GM19238 (cell line): ENCODE measurements at regions not wholly inside any gene's neighbourhood (a gene's known extent, or its start where the extent isn't known, plus 50 kb on each side); places are given as distances from the start of the nearest gene placed in this dataset.
"Not testable (repeated sequence)": the region's sequence is repeated elsewhere in the genome, so short reads cannot be mapped to it uniquely, and the experiment has no call there.

ENCODE experiments used
- DNase-seq: peaks from one replicate; pipeline ENCODE4 v3.0.0; 2011; ENCODE audit warnings: low spot score; ENCODE audit not compliant: insufficient read length

DNA sequence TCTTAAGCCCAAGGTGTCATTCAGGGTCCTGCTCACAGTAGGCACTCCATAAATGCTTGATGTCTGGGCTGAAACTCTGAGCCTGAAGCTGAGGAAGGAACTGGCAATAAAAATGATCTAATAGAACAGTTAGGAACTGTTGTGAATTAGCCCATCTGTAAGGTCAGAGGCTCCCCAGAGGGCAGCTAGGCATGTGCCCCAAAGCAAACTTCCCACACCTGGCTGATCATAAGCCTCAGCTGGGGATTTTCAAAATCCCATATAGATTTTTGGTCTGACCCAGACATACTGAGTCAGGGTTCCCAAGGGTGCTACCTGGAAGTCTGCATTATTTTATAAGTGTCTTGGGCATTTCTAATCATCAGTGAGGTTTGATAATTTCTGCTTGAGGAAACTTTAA lies 309.4 kb upstream of the PROX1 start:
- no peak for DNase-seq

DNA sequence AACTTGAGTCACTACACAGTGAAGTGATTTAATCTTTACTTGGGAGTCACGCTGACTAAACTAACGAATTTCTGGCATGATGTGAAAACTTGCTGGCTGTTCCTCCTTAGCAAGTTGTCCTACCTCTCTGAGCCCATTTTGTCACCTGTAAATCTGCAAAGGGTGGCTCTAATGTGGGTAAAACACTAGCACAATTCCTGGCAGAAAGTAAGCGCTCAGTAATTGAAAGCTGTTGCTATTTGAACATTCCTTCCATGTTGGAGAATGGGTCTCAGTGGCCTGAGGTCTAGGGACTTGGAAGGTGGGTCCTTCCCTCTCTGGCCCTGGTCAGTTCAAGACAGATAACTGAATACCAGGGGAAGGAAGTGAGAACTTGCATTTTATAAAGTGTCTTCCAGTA lies 309.0 kb upstream of the PROX1 start:
- no peak for DNase-seq

DNA sequence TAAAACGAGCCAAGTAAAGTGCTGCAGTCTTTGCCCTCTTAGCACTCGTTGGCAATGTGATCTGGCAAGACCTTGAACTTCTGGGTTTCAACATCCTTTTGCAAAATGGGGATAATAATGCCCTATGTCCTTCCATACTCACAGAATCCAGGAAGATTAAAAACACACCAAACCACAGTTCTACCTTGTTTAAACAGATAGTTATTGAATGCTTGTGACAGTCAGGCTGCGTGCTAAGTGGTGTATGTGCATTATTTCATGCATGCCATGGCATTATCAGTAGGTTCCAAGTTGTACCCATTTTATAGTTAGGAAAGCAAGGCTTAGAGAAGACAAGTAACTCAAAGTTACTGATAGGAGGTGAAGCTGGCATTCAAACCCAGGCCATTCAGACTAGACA lies 308.6 kb upstream of the PROX1 start:
- DNase-seq: no peak

DNA sequence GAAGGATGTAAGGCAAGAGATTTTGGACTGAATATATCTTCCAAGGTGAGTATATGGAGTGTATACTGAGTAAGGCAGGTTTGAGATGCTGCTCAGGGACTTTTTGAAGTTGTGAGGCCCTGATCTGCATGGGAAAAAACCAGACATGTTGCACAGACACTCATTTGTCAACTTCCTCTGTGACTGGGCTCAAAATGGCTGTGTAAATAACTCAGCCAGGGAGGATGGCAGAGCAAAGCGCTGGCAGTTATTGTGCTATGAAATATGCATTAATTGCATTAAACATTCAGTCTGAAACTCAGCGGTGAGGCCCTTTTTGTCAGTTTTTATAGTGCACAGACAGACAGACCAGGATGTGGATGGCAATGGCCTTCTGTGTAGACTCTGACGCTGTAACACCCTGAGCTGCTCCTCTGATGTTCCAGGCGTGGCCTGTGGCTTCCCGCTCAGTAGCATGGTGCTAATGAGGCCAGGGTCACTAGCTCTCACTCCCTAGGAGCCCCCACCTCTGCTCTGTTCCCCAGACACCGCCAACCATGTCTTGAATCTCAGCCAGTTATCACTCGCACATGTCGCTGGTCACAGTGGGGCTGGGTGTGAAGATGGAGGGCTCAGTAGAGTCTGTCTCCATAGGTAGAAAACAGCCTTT lies 307.0 kb upstream of the PROX1 start:
- no peak for DNase-seq

DNA sequence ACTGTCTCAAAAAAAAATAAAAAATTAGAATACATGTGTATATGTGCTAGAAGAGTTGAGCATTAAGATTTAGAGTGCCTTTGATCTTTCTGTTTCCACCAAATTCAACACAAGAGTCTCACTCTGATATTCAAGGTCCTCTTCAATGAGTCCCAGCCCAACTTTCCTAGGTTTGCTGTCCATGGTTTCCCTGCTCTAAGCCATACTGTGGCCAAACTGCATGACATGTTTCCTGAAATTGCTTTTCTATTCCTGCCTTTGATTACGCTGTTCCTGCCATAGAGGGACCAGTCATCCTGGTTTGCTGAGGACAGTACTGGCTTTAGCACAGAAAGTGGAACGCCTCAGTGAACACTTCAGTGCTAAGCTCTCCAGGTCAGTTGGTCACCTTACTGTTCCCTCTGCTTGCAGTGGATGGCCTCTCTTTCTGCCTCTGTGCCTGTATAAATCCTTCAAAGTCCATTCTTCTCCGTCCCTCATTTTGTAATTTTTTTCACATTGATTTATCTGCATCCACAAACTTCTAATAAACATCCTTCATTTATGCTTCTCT lies 305.9 kb upstream of the PROX1 start:
- no peak for DNase-seq

DNA sequence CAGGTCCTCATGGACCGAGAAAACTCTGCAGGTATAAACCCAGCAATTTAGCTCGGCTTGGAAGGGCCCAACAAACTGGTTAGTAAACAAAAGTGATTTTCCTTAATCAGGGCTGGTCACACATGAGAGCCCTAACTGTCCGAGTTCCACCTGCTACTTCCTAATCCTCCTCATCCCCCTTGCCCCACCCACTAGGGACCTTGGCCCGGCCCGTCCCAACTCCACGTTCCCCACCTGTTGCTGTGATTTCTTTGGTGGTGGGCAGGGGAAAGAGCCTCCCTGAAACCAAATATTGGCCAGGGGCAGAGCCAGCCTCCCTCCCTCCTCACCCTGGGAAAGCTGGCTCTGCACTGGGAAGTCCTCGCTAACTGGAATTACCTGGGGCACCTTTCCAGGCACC lies 304.2 kb upstream of the PROX1 start:
- no peak for DNase-seq

DNA sequence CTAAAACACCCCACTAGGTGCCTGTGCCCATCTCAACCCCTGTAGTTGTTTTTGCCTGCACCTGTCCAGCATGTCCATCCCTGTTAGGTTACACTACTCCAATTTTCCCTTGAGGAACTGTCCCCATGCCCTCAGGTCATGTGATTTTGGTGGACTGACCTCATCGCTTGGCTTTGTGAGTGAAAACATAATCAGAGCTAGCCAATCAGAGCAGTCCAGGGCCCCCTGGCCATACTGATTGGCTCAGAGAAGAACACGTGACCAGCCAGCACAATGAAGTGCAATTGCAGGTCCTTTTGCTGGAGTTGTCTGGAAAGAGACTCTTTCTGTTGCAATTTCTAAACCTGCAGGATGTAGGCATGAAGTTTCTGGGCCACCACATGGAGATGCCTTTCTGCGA lies 303.3 kb upstream of the PROX1 start:
- no peak for DNase-seq

DNA sequence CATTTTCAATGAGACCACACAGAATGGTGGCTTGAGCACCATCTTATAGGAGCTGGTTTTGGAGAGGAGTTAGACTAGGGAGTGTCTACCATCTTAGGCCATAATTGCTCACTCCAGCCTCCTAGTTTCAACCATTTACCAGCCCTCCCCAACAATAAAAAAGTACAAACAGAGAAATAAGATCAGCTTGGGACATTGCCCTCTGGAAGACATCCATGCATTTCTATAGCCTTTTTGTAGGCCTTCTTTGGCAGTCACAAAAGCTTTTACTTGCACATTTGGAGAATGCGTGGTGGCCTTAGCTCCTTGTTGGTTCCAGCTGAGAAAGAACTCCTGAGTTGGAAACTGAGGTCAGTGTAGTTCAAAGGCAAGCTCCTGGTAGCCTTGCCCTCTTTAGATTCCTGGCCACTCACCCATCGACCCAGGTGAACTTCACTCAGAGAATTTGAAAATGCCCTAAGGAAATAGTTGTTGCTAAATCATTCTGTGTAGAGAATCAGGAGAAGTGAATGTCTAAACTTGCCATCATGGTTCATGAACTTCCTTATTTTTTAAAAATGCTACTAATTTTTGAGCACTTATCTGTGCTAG lies 301.7 kb upstream of the PROX1 start:
- DNase-seq: no peak

DNA sequence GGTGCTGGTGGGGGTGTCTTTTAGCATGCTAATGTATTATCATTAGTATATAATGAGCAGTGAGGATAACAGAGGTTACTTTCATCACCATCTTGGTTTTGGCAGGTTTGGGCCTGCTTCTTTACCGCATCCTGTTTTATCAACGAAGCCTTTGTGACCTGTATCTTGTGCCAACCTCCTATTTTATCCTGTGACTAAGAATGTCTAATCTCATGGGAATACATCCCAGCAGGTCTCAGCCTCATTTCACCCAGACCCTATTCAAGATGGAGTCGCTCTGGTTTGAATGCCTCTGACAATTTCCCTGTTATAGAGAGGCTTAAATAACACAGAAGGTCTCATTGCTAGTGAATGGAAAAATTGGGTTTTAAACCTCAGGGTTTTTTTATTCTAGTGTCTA lies 300.8 kb upstream of the PROX1 start:
- DNase-seq: no peak

DNA sequence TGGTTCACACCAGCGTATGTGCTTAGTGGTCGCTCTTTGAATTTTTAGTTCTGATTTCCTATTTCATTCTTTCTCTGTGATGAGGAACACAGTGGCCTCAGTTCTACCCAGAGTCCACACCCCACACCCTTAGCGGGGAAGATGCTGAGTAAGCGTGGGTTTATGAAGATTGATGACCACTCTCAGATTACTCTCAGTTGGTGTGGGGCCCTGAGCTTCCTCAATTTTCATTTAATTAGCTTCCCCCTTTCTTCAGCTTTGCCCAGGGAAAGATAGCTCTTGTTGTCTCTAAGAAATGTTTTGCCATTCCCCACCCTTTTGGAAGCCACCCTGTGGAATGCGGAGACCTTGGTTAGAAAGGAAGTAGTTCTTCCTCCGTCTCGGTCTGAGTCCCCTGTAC lies 299.9 kb upstream of the PROX1 start:
- DNase-seq: no peak

DNA sequence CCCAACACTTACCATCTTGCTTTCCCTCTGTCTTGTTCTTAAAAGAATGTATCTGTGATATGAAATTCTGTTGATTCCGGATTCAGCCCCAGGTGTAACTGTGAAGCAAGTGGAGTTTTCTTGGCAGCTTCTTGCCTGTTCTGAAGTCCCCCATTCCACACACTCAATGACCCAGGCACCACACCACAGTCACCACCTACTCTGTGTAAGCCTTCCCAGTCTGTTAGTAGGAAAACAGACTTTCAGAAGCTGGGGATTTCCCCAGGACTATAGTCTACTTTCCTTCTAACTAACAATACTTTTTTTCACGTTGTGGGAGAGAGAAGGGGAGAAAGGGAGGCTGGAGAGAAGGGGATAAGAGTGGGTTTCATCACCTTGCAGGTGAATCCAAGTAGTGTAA lies 299.1 kb upstream of the PROX1 start:
- no peak for DNase-seq

DNA sequence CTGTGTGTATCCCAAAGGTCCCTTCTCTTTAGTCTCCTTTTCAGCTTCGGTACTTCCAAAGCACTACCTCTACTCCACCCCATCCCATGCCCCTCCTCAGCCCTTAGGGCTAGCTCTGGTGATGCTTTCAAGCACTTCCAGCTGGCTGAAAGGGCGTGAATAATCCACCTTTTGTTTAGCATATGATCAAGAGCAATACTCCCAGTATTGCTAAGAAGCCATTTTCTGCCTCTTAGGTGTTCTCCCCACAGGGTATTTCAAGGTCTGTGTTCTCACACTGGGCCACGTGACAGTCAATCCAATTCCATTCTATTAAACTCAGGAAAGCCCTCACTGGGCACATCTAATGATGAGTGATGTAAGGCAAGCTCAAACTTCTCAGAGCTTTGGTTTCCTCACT lies 298.5 kb upstream of the PROX1 start:
- DNase-seq: no peak

DNA sequence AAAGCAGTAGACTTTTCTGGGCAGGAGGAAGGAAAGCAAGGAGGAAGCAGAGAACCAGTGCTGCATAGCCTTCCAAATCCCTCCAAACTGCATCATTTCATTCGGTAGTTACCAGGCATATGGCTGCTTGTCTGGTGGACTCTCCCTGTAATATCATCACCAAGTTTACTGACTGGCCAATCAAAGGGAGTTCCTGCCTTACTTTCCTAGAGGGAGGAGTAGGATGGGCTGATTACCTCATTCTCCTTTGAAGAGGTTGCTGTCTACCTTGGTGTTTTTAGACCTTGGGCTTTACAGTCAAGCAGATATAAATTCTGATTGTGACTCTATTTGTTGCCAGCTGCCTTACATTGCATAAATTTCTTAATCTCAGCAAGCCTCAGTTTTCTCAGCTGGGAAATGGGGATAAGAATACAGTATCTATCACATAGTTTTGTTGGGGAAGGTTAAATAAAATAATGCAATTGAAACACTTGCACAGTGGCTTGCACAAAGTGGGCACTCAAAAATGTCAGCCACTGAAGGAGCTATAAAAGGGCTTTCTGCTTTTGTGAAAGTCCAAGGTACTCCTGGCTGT lies 297.3 kb upstream of the PROX1 start:
- DNase-seq: no peak

DNA sequence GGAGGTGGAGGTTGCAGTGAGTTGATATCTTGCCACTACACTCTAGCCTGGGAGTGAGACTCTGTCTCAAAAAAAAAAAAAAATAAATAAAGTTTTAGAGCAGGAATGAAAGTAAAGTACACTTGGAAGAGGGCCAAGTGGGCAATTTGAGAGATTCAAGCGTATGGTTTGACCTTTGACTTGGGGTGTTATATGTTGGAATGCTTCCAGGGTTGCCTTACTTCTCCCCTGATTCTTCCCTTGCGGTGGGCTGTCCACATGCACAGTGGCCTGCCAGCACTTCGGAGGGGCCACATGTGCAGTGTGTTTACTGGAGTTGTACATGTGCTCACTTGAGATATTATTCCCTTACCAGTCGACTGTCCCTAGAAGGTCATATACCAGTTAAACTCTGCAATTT lies 295.5 kb upstream of the PROX1 start:
- DNase-seq: no peak

DNA sequence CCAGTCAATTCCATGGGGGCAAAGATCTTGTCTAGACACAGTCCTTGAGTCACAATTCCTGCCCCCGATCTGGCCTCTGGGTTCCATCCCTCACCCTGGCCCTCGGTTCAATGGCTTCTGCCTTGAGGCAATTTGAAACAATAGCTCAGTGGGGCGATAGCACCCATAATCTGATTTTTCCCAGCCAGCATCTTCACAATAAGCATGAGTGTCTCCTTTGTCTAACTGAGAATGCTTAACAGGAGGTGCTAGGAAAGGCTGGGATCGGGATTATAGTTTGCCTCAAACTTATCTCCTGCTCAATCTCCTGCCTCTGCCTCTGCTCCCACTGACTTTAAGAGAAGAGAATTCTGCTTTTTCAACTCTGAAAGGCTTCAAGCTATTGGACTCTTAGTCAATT lies 293.9 kb upstream of the PROX1 start:
- DNase-seq: no peak

DNA sequence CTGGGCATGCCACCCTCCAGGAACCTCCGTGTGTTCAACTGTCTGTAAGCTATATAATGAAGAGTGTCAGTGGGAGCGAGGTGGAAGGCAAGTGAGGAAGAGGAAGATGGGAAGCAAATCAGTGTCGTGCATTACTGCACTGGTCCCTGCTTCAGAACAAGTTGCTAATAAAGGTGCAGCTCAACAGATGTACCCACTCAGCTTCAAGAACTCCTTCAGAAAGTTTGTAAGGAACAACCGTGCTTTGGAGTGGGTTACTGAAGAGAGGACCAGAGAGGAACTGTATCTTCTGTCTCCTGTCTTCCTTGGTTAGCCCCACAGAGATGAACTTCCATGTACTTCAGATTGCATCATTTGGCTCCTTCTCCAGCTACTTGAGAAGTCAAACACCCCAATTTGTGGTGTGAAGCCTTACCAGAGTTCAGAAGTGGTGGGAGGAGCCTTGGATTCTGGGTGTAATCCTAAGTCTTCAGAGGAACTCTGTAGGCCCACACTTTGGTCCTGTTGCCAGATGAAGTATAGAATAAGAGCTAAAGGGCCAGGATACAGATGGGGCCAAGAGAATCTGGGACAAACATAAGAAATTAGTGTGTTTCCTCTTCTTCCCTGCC lies 290.5 kb upstream of the PROX1 start:
- no peak for DNase-seq

DNA sequence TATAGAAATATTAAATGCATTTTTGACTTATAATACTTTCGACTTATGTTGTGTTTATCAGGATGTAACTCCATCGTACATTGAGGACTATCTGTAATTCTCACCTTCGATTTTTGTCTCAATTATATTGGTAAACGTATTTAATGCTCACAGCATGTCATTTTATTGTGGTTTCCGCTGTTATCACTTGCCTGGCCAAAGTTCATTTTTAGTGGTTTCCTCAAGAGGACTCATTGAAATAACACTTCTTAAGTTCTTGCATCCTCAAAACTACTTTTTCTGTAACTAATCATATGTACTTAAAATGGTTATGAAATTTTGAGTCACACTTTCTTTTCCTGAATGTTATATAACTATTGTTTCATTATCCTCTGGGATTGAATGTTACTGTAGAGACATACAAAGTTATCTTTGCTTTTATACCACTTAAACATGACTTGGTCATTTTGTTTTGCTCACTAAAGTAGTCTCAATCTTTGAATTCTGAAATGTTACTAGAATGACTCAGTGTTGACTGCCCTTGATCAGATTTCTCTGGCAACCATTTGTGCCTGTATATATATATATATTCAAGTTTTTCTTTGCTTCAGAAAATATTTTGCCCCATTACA lies 289.6 kb upstream of the PROX1 start:
- no peak for DNase-seq

DNA sequence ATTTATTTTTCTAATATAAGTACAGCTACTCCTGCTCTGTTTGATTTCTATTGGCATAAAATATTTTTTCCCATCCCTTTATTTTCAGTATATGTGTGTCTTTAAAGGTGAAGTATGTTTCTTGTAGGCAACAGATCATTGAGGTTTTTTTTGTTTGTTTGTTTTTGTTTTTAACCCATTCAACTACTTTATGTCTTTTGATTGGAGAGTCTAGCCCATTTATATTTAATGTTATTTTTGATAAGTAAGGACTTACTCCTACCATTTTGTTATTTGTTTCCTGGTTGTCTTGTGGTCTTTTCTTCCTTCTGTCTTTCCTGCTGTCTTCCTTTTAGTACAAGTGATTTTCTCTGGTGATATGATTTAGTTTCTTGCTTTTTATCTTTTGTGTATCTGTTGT lies 285.1 kb upstream of the PROX1 start:
- no peak for DNase-seq

DNA sequence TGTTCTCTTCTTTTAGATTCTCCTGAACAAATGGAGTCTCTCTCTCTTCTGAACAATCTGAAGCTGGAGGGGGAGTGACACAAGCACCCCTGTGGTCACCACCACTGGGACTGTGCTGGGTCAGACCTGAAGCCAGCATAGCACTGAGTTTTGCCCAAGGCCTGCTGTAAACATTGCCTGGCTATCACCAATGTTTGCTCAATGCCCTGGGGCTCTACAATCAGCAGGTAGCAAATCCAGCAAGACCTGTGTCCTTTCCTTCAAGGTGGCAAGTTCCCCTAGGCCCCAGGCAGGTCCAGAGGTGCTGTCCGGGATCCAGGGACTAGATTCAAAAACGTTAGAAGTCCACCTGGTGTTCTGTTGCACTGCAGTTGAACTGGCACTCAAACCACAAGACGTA lies 282.8 kb upstream of the PROX1 start:
- no peak for DNase-seq

DNA sequence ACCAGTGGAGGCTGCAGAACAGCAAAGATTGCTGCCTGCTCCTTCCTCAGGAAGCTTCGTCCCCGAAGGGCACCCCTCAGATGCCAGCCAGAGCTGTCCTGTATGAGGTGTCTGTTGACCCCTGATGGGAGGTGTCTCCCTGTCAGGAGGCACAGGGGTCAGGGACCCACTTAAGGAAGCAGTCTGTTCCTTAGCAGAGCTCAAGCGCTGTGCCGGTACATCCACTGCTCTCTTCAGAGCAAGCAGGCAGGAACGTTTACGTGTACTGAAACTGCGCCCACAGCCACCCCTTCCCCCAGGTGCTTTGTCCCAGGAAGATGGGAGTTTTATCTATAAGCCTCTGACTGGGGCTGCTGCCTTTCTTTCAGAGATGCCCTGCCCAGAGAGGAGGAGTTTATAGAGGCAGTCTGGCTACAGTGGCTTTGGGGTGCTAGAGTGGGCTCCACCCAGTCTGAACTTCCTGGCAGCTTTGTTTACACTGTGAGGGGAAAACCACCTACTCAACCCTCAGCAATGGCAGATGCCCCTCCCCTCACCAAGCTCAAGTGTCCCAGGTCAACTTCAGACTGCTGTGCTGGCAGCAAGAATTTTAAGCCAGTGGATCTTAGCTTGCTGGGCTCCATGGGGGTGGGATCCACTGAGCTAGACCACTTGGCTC lies 275.8 kb upstream of the PROX1 start:
- DNase-seq: not testable (repeated sequence)

DNA sequence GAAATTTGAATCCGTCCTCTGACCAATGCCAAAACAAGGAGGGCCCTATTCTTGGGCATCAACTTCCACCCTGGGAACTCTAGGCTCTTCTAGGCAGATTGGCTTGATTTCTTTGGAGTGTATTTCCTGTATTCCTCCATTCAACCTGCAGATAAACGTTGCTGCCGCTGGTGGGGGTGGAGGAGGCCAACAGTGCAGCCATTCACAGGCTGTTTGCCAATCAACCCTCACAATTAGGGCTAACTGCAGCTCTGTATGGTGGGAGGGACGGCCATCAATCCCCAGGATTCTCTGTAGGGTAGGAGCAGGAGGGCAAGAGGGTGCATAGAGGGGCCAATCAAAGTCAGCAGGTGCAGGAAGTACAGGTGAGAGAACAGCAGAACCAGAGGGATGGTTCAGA lies 273.1 kb upstream of the PROX1 start:
- DNase-seq: no peak

DNA sequence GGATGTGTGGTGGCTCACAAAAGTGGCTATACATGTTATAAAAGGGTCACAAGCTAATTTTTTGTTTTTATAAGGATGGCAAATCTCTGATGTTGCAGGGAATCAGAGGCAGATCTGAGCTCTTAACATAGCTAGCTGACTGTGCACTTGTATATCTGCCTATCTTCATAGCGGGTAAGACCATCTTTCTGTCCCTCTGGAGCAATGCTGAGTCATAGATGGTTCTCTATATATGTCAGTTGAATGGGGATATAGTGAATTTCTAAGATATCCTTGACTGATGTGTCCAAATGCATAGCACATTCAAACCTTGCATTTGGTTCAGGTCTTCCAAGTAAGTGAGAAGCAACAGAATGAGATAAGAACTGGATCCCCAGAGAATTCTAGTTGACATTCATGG lies 272.6 kb upstream of the PROX1 start:
- DNase-seq: no peak
